ENCODE measurements at regions not wholly inside any gene's neighbourhood (a gene's known extent, or its start where the extent isn't known, plus 50 kb on each side); places are given as distances from the start of the nearest gene placed in this dataset.

GRCh38 chr4:31052519-31052918 lies 332.4 kb downstream of the PCDH7 start:
- 67% methylated on average over 1 of the region's 1 CpG for WGBS (ENCODE audit: low lambda C conversion rate, missing lambda C conversion rate)
- no peaks in the 10 kb centered on the region for H3K9me2 ChIP-seq (replicated peaks; ENCODE audit: insufficient read depth)
- no peaks in the 10 kb centered on the region for H3K36me3 ChIP-seq (replicated peaks; ENCODE audit: insufficient read depth, low read depth)
- no peaks in the 10 kb centered on the region for H4K20me1 ChIP-seq (ENCODE audit: insufficient read depth, poor library complexity, severe bottlenecking)
- H2AFZ ChIP-seq: no peak overlapping the region
- H3K27ac ChIP-seq: no peak overlapping the region
- no peak overlapping the region for H3K4me2 ChIP-seq
- no peaks in the 10 kb centered on the region for H3K27me3 ChIP-seq
- H3K9me3 ChIP-seq (ENCODE audit: low read depth): no peaks in the 10 kb centered on the region
- H3K4me3 ChIP-seq: no peak overlapping the region
- TF ChIP-seq EZH2 (IDR thresholded peaks at IDR 0.05; ENCODE audit: borderline replicate concordance) (no peak), EZH2phosphoT487 (IDR thresholded peaks at IDR 0.05; ENCODE audit: low read depth, severe bottlenecking, unreplicated experiment) (no peak), CTCF (IDR thresholded peaks at IDR 0.05; ENCODE audit: poor library complexity) (no peak)
- no peaks in the 10 kb centered on the region for H3K79me2 ChIP-seq
- no peaks in the 10 kb centered on the region for H3K4me1 ChIP-seq (ENCODE audit: insufficient read depth)
- no peak for DNase-seq (ENCODE audit: low spot score)

GRCh38 chr4:31053451-31053850 lies 333.3 kb downstream of the PCDH7 start:
- WGBS (ENCODE audit: low lambda C conversion rate, missing lambda C conversion rate): 89% methylated on average over 2 of the region's 2 CpGs
- no peaks in the 10 kb centered on the region for H3K27me3 ChIP-seq
- no peak overlapping the region for H3K4me3 ChIP-seq
- no peaks in the 10 kb centered on the region for H4K20me1 ChIP-seq (ENCODE audit: insufficient read depth, poor library complexity, severe bottlenecking)
- no peak for DNase-seq (ENCODE audit: low spot score)
- H3K79me2 ChIP-seq: no peaks in the 10 kb centered on the region
- no peaks in the 10 kb centered on the region for H3K36me3 ChIP-seq (replicated peaks; ENCODE audit: insufficient read depth, low read depth)
- no peak overlapping the region for H3K27ac ChIP-seq
- TF ChIP-seq EZH2 (IDR thresholded peaks at IDR 0.05; ENCODE audit: borderline replicate concordance) (no peak), CTCF (IDR thresholded peaks at IDR 0.05; ENCODE audit: poor library complexity) (no peak), EZH2phosphoT487 (IDR thresholded peaks at IDR 0.05; ENCODE audit: low read depth, severe bottlenecking, unreplicated experiment) (no peak)
- H3K9me3 ChIP-seq (ENCODE audit: low read depth): no peaks in the 10 kb centered on the region
- no peak overlapping the region for H3K4me2 ChIP-seq
- H3K4me1 ChIP-seq (ENCODE audit: insufficient read depth): no peaks in the 10 kb centered on the region
- H3K9me2 ChIP-seq (replicated peaks; ENCODE audit: insufficient read depth): no peaks in the 10 kb centered on the region
- H2AFZ ChIP-seq: no peak overlapping the region

GRCh38 chr4:31054295-31054694 lies 334.1 kb downstream of the PCDH7 start:
- H3K4me3 ChIP-seq: no peak overlapping the region
- H2AFZ ChIP-seq: no peak overlapping the region
- WGBS (ENCODE audit: low lambda C conversion rate, missing lambda C conversion rate): 90% methylated on average over 2 of the region's 2 CpGs
- no peak overlapping the region for H3K4me2 ChIP-seq
- no peaks in the 10 kb centered on the region for H3K4me1 ChIP-seq (ENCODE audit: insufficient read depth)
- no peaks in the 10 kb centered on the region for H3K79me2 ChIP-seq
- no peak overlapping the region for H3K27ac ChIP-seq
- H3K36me3 ChIP-seq (replicated peaks; ENCODE audit: insufficient read depth, low read depth): no peaks in the 10 kb centered on the region
- H3K9me3 ChIP-seq (ENCODE audit: low read depth): no peaks in the 10 kb centered on the region
- no peaks in the 10 kb centered on the region for H4K20me1 ChIP-seq (ENCODE audit: insufficient read depth, poor library complexity, severe bottlenecking)
- no peaks in the 10 kb centered on the region for H3K27me3 ChIP-seq
- TF ChIP-seq CTCF (IDR thresholded peaks at IDR 0.05; ENCODE audit: poor library complexity) (no peak), EZH2phosphoT487 (IDR thresholded peaks at IDR 0.05; ENCODE audit: low read depth, severe bottlenecking, unreplicated experiment) (no peak), EZH2 (IDR thresholded peaks at IDR 0.05; ENCODE audit: borderline replicate concordance) (no peak)
- H3K9me2 ChIP-seq (replicated peaks; ENCODE audit: insufficient read depth): no peaks in the 10 kb centered on the region
- DNase-seq (ENCODE audit: low spot score): no peak

- H3K79me2 ChIP-seq: no peaks in the 10 kb centered on the region
- no peaks in the 10 kb centered on the region for H3K27me3 ChIP-seq
- H3K27ac ChIP-seq: no peak overlapping the region
- DNase-seq (ENCODE audit: low spot score): no peak
- H3K9me2 ChIP-seq (replicated peaks; ENCODE audit: insufficient read depth): no peaks in the 10 kb centered on the region
- H3K4me2 ChIP-seq: no peak overlapping the region
- 82% methylated on average over 2 of the region's 2 CpGs for WGBS (ENCODE audit: low lambda C conversion rate, missing lambda C conversion rate)
- no peak overlapping the region for H3K4me3 ChIP-seq
- no peaks in the 10 kb centered on the region for H3K9me3 ChIP-seq (ENCODE audit: low read depth)
- H2AFZ ChIP-seq: no peak overlapping the region
- TF ChIP-seq EZH2phosphoT487 (IDR thresholded peaks at IDR 0.05; ENCODE audit: low read depth, severe bottlenecking, unreplicated experiment) (no peak), CTCF (IDR thresholded peaks at IDR 0.05; ENCODE audit: poor library complexity) (no peak), EZH2 (IDR thresholded peaks at IDR 0.05; ENCODE audit: borderline replicate concordance) (no peak)
- H3K4me1 ChIP-seq (ENCODE audit: insufficient read depth): no peaks in the 10 kb centered on the region
- H3K36me3 ChIP-seq (replicated peaks; ENCODE audit: insufficient read depth, low read depth): no peaks in the 10 kb centered on the region
- no peaks in the 10 kb centered on the region for H4K20me1 ChIP-seq (ENCODE audit: insufficient read depth, poor library complexity, severe bottlenecking)
Measured at GRCh38 chr4:31058656-31059055, 338.5 kb downstream of the PCDH7 start.
